Prostate gland (tissue), 2 donors: ENCODE measurements at regions not wholly inside any gene's neighbourhood (a gene's known extent, or its start where the extent isn't known, plus 50 kb on each side); places are given as distances from the start of the nearest gene placed in this dataset.

Experiments
- DNase-seq: peaks from one replicate; pipeline ENCODE4 v3.0.0-alpha.2; 2019; ENCODE audit warnings: low spot score
- H3K27ac ChIP-seq, 2 donors: fragments of 200-600 bp; sonication (generic); 2 replicates each; pipeline ENCODE4 v1.5.1; 2017 to 2019
- H3K27me3 ChIP-seq: fragments of 200-600 bp; sonication (generic); replicated peaks from 2 replicates; pipeline ENCODE4 v1.5.1; 2019; ENCODE audit not compliant: insufficient read depth
- H3K36me3 ChIP-seq, 2 donors: fragments of 200-600 bp; sonication (generic); 1 replicate in 1 of 2; 2 replicates in 1 of 2; pipeline versions ENCODE4 v1.5.1 to v1.8.1; 2017 to 2019
- H3K4me1 ChIP-seq: fragments of 200-600 bp; sonication (generic); replicated peaks from 2 replicates; pipeline ENCODE4 v1.5.1; 2019
- H3K4me3 ChIP-seq, 2 donors: fragments of 200-600 bp; sonication (generic); 2 replicates each; pipeline ENCODE4 v1.5.1; 2017 to 2019
- H3K9me3 ChIP-seq: fragments of 200-600 bp; sonication (generic); 2 replicates; pipeline ENCODE4 v1.5.1; 2017
- POLR2A ChIP-seq: fragments of 450-650 bp; IDR thresholded peaks from one replicate; pipeline ENCODE4 v1.6.1; 2016; ENCODE audit warnings: antibody characterized with exemption, mild to moderate bottlenecking
- POLR2AphosphoS5 ChIP-seq: sonication (generic); formaldehyde crosslinking; IDR thresholded peaks from one replicate; pipeline ENCODE4 v1.6.1; 2017; ENCODE audit warnings: antibody characterized with exemption
- WGBS: methylation state at CpG from one replicate; pipeline ENCODE4 v1.1.5; 2018; 5-methylcytosine and 5-hydroxymethylcytosine counted together
- intact Hi-C: fragments of 100-400 bp; cut with DNase I; formaldehyde crosslinking; loops from one replicate; pipeline ENCODE4 v1.14.2; 2022
- TF ChIP-seq, protein P1 (sequence below), 4 experiments: fragments of 200-600 bp in 2 of 4; fragments of 450-650 bp in 2 of 4; sonication (generic) in 2 of 4; IDR thresholded peaks; 1 replicate in 3 of 4; 2 replicates in 1 of 4; pipeline ENCODE4 v1.5.1; 2016 to 2019; ENCODE audit warnings: antibody characterized with exemption in 4 of 4, mild to moderate bottlenecking in 2 of 4, moderate library complexity in 2 of 4

- H3K4me1 ChIP-seq = no peaks in the 10 kb centered on the region
- no peaks in the 10 kb centered on the region for H3K27me3 ChIP-seq
- intact Hi-C loops = no loop called here
- no peak for DNase-seq
- no peaks in the 10 kb centered on the region for H3K36me3 ChIP-seq
- TF ChIP-seq POLR2A (no peak), POLR2AphosphoS5 (no peak)
- TF ChIP-seq, protein P1, sequence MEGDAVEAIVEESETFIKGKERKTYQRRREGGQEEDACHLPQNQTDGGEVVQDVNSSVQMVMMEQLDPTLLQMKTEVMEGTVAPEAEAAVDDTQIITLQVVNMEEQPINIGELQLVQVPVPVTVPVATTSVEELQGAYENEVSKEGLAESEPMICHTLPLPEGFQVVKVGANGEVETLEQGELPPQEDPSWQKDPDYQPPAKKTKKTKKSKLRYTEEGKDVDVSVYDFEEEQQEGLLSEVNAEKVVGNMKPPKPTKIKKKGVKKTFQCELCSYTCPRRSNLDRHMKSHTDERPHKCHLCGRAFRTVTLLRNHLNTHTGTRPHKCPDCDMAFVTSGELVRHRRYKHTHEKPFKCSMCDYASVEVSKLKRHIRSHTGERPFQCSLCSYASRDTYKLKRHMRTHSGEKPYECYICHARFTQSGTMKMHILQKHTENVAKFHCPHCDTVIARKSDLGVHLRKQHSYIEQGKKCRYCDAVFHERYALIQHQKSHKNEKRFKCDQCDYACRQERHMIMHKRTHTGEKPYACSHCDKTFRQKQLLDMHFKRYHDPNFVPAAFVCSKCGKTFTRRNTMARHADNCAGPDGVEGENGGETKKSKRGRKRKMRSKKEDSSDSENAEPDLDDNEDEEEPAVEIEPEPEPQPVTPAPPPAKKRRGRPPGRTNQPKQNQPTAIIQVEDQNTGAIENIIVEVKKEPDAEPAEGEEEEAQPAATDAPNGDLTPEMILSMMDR (IDR thresholded peaks at IDR 0.05) = no peak
- no peak overlapping the region for H3K4me3 ChIP-seq
- no peak overlapping the region for H3K27ac ChIP-seq
- H3K9me3 ChIP-seq = no peaks in the 10 kb centered on the region
Observed at GRCh38 chr2:203789618-203790017, 78.0 kb upstream of the CTLA4 start.

GRCh38 chr2:203790134-203790852 lies 77.3 kb upstream of the CTLA4 start:
- no peak overlapping the region for H3K27ac ChIP-seq
- TF ChIP-seq, protein P1 (IDR thresholded peaks at IDR 0.05) = no peak
- TF ChIP-seq POLR2AphosphoS5 (no peak), POLR2A (no peak)
- WGBS = 80% methylated on average over 2 of the region's 2 CpGs
- DNase-seq = no peak
- no peaks in the 10 kb centered on the region for H3K36me3 ChIP-seq
- intact Hi-C loops = no loop called here
- no peak overlapping the region for H3K4me3 ChIP-seq
- H3K4me1 ChIP-seq = no peaks in the 10 kb centered on the region
- no peaks in the 10 kb centered on the region for H3K9me3 ChIP-seq
- no peaks in the 10 kb centered on the region for H3K27me3 ChIP-seq

DNA sequence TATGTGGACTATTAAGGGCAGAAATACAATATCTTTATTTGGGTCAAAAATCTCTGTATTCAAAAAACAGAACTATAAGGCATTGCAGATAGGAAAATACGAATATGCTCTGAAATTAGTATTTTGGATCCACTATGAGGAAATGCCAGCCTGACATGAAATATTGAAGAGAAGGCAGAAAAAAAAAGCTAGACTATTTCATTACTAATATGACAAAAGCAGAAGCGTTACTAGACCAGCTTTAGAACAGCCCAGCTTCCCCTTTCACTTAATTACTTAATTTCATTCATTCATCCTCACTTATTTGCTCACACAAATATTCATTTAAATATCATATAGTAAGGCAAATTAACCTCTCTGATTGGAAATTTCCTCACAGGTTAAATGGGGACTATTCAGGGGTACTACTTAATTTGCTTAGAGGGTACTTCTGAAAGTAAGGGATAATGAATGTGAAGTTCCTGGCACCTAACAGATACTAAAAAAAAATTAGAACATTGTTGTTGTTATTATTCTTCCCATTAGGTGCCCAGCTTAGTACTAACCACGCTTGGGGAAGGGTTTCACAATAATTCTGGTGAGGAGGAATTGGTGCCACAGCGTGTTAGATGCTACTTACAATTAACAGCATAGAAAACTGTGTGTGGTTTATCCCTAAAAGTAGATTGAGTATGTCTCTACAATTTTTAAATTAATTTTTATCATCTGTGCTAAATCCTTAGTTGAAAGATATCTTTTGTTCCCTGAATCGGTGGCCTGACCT lies 71.1 kb upstream of the CTLA4 start:
- TF ChIP-seq POLR2A (no peak), POLR2AphosphoS5 (no peak)
- TF ChIP-seq, protein P1 (IDR thresholded peaks at IDR 0.05) = no peak
- H3K4me1 ChIP-seq = no peaks in the 10 kb centered on the region
- H3K36me3 ChIP-seq = no peaks in the 10 kb centered on the region
- no peak for DNase-seq
- H3K4me3 ChIP-seq = no peak overlapping the region
- no peaks in the 10 kb centered on the region for H3K9me3 ChIP-seq
- intact Hi-C loops = no loop called here
- WGBS = 87% methylated on average over 5 of the region's 5 CpGs
- H3K27ac ChIP-seq = no peak overlapping the region
- no peaks in the 10 kb centered on the region for H3K27me3 ChIP-seq

GRCh38 chr2:203797276-203797675 lies 70.3 kb upstream of the CTLA4 start:
- no peaks in the 10 kb centered on the region for H3K36me3 ChIP-seq

More at GRCh38 chr2:203797276-203797675, 70.3 kb upstream of the CTLA4 start:
- H3K9me3 ChIP-seq = no peaks in the 10 kb centered on the region
- H3K4me1 ChIP-seq = no peaks in the 10 kb centered on the region
- no peak overlapping the region for H3K27ac ChIP-seq
- H3K27me3 ChIP-seq = no peaks in the 10 kb centered on the region
- WGBS = 80% methylated on average over 2 of the region's 2 CpGs
- intact Hi-C loops = no loop called here
- TF ChIP-seq, protein P1 (IDR thresholded peaks at IDR 0.05) = no peak
- TF ChIP-seq POLR2A (no peak), POLR2AphosphoS5 (no peak)
- no peak overlapping the region for H3K4me3 ChIP-seq
- DNase-seq = no peak
